Mesenteric fat pad (tissue), 1 donor: ENCODE measurements at regions not wholly inside any gene's neighbourhood (a gene's known extent, or its start where the extent isn't known, plus 50 kb on each side); places are given as distances from the start of the nearest gene placed in this dataset.
"Not testable (repeated sequence)": the region's sequence is repeated elsewhere in the genome, so short reads cannot be mapped to it uniquely, and the experiment has no call there.

ENCODE experiments used
- DNase-seq: peaks from one replicate; pipeline ENCODE4 v3.0.0-alpha.2; 2020; ENCODE audit warnings: low spot score
- donor health status: DM: yes; HTN: yes; CAD: no.

DNA sequence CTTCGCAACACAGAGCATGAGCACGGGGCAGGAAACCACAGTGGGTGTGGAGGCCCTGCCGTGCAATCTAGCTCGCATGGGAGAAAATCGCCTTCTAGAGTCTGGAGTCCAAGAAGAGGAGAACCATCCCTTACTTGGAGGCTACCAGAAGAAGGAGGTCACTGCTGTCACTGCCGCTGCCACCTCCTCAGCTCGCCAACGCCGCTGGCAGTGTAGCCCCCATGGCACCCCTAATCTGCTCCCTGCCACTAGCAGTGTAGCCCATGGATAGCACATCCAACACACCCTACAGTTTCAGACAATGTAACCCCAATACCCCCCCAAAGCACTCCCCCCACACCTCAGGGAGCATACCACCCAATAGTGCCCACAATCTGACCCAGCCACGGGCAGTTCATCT, 438.0 kb upstream of the ZNF337 start:
- no peak for DNase-seq

GRCh38 chr20:26133794-26134193, 437.1 kb upstream of the ZNF337 start:
- not testable (repeated sequence) for DNase-seq

GRCh38 chr20:26120920-26121319, 424.3 kb upstream of the ZNF337 start:
- not testable (repeated sequence) for DNase-seq

- not testable (repeated sequence) for DNase-seq
Measured at GRCh38 chr20:26094498-26094897, 397.8 kb upstream of the ZNF337 start.

DNA sequence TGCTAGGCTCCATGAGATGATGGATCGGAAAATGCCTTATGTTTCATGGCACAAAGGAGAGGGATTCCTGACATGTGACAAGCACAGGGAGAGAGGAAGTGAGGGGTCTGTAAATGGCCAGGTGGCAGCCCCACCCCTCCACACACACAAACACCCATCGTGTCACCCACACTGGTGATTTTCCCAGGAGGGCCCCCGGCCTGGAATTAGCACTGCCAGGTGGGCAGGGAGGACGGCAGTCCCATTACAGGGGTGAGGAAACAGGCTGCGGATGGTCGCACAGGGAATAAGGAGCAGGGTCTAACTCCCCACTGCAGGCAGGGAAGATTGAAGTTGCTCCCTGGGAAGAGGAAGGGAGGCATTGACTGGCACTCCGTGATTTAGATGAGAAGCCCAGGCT, 395.3 kb upstream of the ZNF337 start:
- not testable (repeated sequence) for DNase-seq

- DNase-seq, result not testable (repeated sequence)
Measured at GRCh38 chr20:26086195-26086594, 389.5 kb upstream of the ZNF337 start.

GRCh38 chr20:26073972-26074371, 377.3 kb upstream of the ZNF337 start:
- DNase-seq, result not testable (repeated sequence)

DNA sequence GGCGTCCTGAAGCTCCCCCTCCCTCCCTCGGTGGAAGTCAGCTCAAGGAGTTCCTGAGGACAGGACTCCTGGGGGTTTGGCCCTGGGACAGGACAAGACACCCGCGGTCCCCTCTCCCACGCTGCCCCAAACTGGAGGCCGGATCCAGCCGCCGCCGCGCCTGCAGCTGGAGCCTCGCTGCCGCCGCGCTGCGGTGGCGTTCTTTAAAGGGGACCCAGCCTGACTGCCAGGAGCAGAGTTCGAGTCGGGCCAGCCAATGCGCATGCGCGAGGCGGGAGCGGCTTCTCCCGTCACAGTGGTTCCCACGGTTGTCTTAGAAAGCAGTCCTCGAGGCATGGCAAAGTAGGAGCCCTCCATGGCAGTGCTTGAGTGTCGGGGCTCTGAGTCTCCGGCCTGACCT, 362.7 kb upstream of the ZNF337 start:
- DNase-seq, result not testable (repeated sequence)

- not testable (repeated sequence) for DNase-seq
Measured at GRCh38 chr20:26058446-26058845, 361.8 kb upstream of the ZNF337 start.

GRCh38 chr20:26057135-26057752, 360.6 kb upstream of the ZNF337 start:
- not testable (repeated sequence) for DNase-seq

DNA sequence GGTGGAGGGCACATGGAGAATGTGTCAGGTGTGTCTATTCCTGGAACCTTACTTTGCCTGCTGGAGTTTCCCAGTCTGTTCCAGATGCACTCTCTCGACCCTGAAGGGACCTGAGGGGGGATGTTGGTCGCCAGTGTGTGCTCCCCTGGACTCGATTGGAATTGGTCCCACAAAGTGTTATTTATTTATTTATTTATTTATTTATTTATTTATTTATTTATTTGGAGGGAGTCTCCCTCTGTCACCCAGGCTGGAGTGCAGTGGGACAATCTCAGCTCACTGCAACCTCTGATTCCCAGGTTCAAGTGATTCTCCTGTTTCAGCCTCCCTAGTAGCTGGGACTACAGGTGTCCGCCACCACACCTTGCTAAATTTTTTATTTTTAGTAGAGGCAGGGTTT, 329.1 kb upstream of the ZNF337 start:
- DNase-seq, result not testable (repeated sequence)

DNA sequence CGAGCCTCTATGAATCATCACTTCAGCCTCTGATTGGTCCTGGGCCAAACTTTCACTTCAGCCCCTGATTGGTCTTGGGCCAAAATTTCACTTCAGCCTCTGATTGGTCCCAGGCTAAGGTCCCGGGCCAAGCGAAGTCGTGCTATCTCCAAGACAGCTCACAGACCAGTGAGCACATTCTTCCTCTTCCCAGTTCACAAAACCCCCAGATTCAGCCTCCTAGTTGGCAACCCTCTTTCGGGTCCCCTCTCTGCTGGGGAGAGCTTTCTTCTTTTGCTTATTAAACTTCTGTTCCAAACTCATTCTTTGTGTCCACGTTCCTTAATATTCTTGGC, 314.3 kb upstream of the ZNF337 start:
- DNase-seq, result not testable (repeated sequence)

- peak; percentile 9 for DNase-seq
Measured at GRCh38 chr20:26010224-26010941, 313.7 kb upstream of the ZNF337 start.

GRCh38 chr20:26009402-26010223, 313.0 kb upstream of the ZNF337 start:
- DNase-seq, result peak; percentile 94

- not testable (repeated sequence) for DNase-seq
Measured at GRCh38 chr20:26008026-26008425, 311.4 kb upstream of the ZNF337 start.

GRCh38 chr20:26006164-26006563, 309.5 kb upstream of the ZNF337 start:
- peak; percentile 62 for DNase-seq

GRCh38 chr20:26003959-26004358, 307.3 kb upstream of the ZNF337 start:
- DNase-seq, result peak; percentile 41

DNA sequence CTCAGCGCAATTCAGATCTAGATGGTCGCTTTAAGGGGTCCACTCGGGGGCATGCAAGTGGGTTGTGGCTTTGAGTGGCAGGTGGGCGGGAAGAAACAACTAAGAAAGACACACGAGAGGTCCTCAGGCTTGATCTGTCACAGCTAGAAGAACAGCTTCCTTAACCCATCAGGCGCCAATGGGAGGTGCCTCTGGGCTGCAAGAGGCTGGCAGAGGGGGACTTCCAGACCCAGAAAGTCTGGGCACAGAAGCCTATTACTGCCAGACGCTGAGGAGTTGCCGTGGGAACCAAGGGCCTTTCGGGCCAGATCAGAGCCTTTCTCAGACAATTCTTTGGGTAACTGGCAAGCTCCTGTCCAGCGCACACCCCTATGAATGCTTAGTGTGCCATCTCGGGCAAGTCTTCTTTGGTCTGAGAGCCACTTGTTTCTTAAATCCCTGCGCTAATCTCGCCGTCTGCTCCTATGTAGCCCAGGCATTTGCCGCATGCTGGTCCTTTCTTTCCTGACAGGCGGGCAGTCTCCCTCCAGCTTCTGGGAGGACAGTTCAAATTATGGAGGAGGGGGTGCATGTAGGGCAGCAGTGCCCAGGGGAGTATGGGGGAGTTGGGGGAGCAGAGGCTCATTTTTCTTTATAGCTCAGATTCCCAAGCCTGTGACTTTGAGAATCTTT, 300.9 kb upstream of the ZNF337 start:
- peak; percentile 64 for DNase-seq

DNA sequence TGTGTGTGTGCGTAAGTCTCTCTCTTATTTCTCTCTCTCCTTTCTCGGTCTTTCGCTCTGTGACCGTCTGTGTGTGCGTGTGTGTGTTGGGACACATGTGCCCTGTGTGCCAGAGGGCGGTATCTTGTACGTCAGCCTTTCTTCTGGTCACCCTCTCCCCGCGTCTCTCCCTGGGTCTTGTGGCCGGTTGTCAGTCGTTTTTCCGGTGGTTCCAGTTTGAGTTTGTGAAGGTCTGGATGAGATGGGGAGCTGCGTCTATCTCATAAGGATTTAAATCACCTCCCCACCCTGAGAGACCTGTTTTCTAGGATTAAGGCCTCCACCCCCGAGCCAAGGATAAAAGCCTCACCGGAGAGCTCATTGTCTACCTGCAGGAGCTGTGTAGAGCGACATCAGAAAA, 295.5 kb upstream of the ZNF337 start:
- DNase-seq, result peak; percentile 67

- DNase-seq, result peak; percentile 64
Measured at GRCh38 chr20:25991756-25992130, 295.1 kb upstream of the ZNF337 start.

GRCh38 chr20:25991051-25991755, 294.6 kb upstream of the ZNF337 start:
- DNase-seq, result peak; percentile 79
